ENCODE measurements at regions not wholly inside any gene's neighbourhood (a gene's known extent, or its start where the extent isn't known, plus 50 kb on each side); places are given as distances from the start of the nearest gene placed in this dataset.
"Not testable (repeated sequence)": the region's sequence is repeated elsewhere in the genome, so short reads cannot be mapped to it uniquely, and the experiment has no call there.

DNA sequence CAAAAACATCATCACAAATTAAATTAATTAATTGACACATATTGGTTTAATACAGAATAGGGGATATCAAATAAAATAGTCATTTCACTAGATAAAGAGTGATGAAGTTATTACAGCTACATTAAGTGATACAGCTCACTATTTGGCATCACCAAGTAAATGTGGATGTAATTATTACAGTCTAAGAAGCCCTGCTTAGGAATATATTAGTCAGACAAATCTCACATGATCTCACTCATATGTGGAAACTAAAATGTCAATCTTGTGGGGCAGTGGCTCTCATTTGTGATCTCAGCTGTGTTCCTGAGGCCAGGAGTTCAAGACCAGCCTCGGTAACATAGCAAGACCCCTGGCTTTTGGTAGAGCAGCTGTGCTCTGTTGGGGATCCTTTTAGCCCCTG lies 233.4 kb upstream of the RGMB start:
- BruUV-seq (replicated peaks) = no TSS peak
- intact Hi-C loops (cut with micrococcal nuclease) = no loop called here
- CTCF ChIA-PET = interaction anchor here (0.6 kb wide), 1 partner anchor 13 kb away, joined by 3 read pairs; no protein-coding TSS in a partner anchor
- no peaks in the 10 kb centered on the region for H3K36me3 Mint-ChIP-seq (ENCODE audit: insufficient read depth, unreplicated experiment)
- no peak for DNase-seq (ENCODE audit: unreplicated experiment)
- POLR2A ChIA-PET = no interaction called here
- no peaks in the 10 kb centered on the region for H3K27me3 Mint-ChIP-seq (ENCODE audit: insufficient read depth, unreplicated experiment)
- no peak overlapping the region for H3K27ac Mint-ChIP-seq (ENCODE audit: low read depth, unreplicated experiment)
- H3K9me3 Mint-ChIP-seq (ENCODE audit: unreplicated experiment) = peaks cover 27% of the 10 kb centered on the region
- no peaks in the 10 kb centered on the region for H3K4me1 Mint-ChIP-seq (ENCODE audit: insufficient read depth, unreplicated experiment)
- no peak for TF ChIP-seq CTCF (IDR thresholded peaks at IDR 0.05; ENCODE audit: unreplicated experiment)
- no peak overlapping the region for H3K4me3 Mint-ChIP-seq (ENCODE audit: unreplicated experiment)

DNA sequence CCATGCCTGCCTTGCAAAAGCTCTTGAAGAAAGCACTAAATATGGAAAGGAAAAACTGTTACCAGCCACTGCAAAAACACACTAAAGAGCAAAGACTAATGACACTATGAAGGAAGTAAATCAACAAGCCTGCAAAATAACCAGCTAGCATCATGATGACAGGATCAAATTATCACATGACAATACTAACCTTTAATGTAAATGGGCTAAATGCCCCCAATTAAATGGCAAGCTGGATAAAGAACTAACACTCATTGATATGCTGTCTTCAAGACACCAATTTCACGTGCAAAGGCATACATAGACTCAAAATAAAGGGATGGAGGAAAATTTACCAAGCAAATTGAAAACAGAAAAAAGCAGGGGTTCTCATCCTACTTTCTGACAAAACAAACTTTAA lies 231.8 kb upstream of the RGMB start:
- TF ChIP-seq CTCF (IDR thresholded peaks at IDR 0.05; ENCODE audit: unreplicated experiment) = no peak
- Mint-ChIP-seq H3K36me3 (ENCODE audit: insufficient read depth, unreplicated experiment) (no peaks in the 10 kb centered on the region), H3K27me3 (ENCODE audit: insufficient read depth, unreplicated experiment) (no peaks in the 10 kb centered on the region), H3K4me1 (ENCODE audit: insufficient read depth, unreplicated experiment) (no peaks in the 10 kb centered on the region), H3K27ac (ENCODE audit: low read depth, unreplicated experiment) (no peak overlapping the region), H3K4me3 (ENCODE audit: unreplicated experiment) (no peak overlapping the region), H3K9me3 (ENCODE audit: unreplicated experiment) (peaks cover 27% of the 10 kb centered on the region)
- ChIA-PET POLR2A (no interaction called here), CTCF (interaction anchor here (1.1 to 1.2 kb wide), 2 partner anchors 12 to 71 kb away, joined by 3 to 4 read pairs; no protein-coding TSS in a partner anchor)
- BruUV-seq (replicated peaks) = no TSS peak
- no peak for DNase-seq (ENCODE audit: unreplicated experiment)
- intact Hi-C loops (cut with micrococcal nuclease) = no loop called here

DNA sequence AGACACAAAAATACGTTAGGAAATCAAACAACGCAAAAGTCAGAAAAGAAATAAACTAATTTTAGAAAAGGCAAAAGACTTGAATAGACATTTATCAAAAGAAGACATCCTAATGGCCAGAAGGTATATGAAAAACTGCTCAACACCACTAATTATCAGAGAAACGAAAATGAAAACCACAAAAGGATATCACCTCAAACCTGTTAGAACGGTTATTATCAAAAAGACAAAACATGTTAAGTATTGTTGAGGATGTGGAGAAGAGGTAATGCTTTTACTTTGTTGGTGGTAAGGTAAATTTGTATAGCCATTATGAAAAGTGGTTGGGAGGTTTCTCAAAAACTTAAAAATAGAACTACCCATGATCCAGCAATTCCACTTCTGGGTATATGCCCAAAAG lies 230.0 kb upstream of the RGMB start:
- intact Hi-C loops (cut with micrococcal nuclease) = no loop called here
- Mint-ChIP-seq H3K4me1 (ENCODE audit: insufficient read depth, unreplicated experiment) (no peaks in the 10 kb centered on the region), H3K27me3 (ENCODE audit: insufficient read depth, unreplicated experiment) (no peaks in the 10 kb centered on the region), H3K27ac (ENCODE audit: low read depth, unreplicated experiment) (no peak overlapping the region), H3K4me3 (ENCODE audit: unreplicated experiment) (no peak overlapping the region), H3K9me3 (ENCODE audit: unreplicated experiment) (peaks cover 27% of the 10 kb centered on the region), H3K36me3 (ENCODE audit: insufficient read depth, unreplicated experiment) (no peaks in the 10 kb centered on the region)
- BruUV-seq (replicated peaks) = no TSS peak
- ChIA-PET CTCF (no interaction called here), POLR2A (no interaction called here)
- DNase-seq (ENCODE audit: unreplicated experiment) = no peak
- TF ChIP-seq CTCF (IDR thresholded peaks at IDR 0.05; ENCODE audit: unreplicated experiment) = no peak

DNA sequence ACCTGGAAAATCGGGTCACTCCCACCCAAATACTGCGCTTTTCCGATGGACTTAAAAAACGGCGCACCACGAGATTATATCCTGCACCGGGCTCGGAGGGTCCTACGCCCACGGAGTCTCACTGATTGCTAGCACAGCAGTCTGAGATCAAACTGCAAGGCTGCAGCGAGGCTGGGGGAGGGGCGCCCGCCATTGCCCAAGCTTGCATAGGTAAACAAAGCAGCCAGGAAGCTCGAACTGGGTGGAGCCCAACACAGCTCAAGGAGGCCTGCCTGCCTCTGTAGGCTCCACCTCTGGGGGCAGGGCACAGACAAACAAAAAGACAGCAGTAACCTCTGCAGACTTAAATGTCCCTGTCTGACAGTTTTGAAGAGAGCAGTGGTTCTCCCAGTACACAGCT lies 226.5 kb upstream of the RGMB start:
- H3K4me1 Mint-ChIP-seq (ENCODE audit: insufficient read depth, unreplicated experiment); POLR2A ChIA-PET; BruUV-seq (replicated peaks); CTCF ChIA-PET; H3K27me3 Mint-ChIP-seq (ENCODE audit: insufficient read depth, unreplicated experiment); H3K27ac Mint-ChIP-seq (ENCODE audit: low read depth, unreplicated experiment); H3K36me3 Mint-ChIP-seq (ENCODE audit: insufficient read depth, unreplicated experiment); H3K4me3 Mint-ChIP-seq (ENCODE audit: unreplicated experiment); DNase-seq (ENCODE audit: unreplicated experiment); intact Hi-C loops (cut with micrococcal nuclease): not testable (repeated sequence)
- H3K9me3 Mint-ChIP-seq (ENCODE audit: unreplicated experiment) = peaks cover 13% of the 10 kb centered on the region

DNA sequence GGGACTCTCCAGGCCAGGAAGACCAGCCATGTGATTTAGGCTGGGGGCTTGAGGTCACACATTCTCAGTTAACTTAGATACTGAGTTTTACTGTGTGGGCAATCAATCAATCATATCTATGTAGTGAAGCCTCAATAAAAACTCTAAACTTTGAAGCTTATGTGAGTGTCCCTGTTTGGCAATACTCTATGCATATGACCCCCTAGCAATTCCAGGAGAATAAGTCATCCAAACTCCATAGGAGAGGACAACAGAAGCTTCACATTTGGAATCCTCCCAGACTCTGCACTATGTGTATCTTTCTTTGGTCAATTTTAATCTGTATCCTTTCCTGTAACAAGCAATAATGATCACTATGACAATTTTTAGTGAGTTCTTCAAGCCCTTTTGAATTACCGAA lies 216.8 kb upstream of the RGMB start:
- Mint-ChIP-seq H3K27ac (ENCODE audit: low read depth, unreplicated experiment) (no peak overlapping the region), H3K36me3 (ENCODE audit: insufficient read depth, unreplicated experiment) (no peaks in the 10 kb centered on the region), H3K9me3 (ENCODE audit: unreplicated experiment) (peaks cover 12% of the 10 kb centered on the region), H3K4me1 (ENCODE audit: insufficient read depth, unreplicated experiment) (no peaks in the 10 kb centered on the region), H3K4me3 (ENCODE audit: unreplicated experiment) (no peak overlapping the region), H3K27me3 (ENCODE audit: insufficient read depth, unreplicated experiment) (no peaks in the 10 kb centered on the region)
- DNase-seq (ENCODE audit: unreplicated experiment) = no peak
- no peak for TF ChIP-seq CTCF (IDR thresholded peaks at IDR 0.05; ENCODE audit: unreplicated experiment)
- intact Hi-C loops (cut with micrococcal nuclease) = no loop called here
- ChIA-PET CTCF (interaction anchor here (0.7 kb wide), 1 partner anchor 24 kb away, joined by 4 read pairs; no protein-coding TSS in a partner anchor), POLR2A (no interaction called here)
- no TSS peak for BruUV-seq (replicated peaks)
